Fibroblast of pulmonary artery (primary cell): ENCODE measurements at regions not wholly inside any gene's neighbourhood (a gene's known extent, or its start where the extent isn't known, plus 50 kb on each side); places are given as distances from the start of the nearest gene placed in this dataset.

Source experiments
- DNase-seq: peaks from one replicate; pipeline ENCODE4 v3.0.0-alpha.2; 2010; ENCODE audit warnings: low read depth
- H3K4me3 ChIP-seq: replicated peaks from 2 replicates; pipeline ENCODE4 v1.5.1; 2011; ENCODE audit warnings: low read depth, mild to moderate bottlenecking, control low read depth, low read length, moderate library complexity
- TF ChIP-seq, protein P1 (sequence below): IDR thresholded peaks from 2 replicates; pipeline ENCODE4 v1.5.1; 2011; ENCODE audit warnings: mild to moderate bottlenecking, control low read depth, low read length, inconsistent platforms; ENCODE audit errors: missing control alignments

DNA sequence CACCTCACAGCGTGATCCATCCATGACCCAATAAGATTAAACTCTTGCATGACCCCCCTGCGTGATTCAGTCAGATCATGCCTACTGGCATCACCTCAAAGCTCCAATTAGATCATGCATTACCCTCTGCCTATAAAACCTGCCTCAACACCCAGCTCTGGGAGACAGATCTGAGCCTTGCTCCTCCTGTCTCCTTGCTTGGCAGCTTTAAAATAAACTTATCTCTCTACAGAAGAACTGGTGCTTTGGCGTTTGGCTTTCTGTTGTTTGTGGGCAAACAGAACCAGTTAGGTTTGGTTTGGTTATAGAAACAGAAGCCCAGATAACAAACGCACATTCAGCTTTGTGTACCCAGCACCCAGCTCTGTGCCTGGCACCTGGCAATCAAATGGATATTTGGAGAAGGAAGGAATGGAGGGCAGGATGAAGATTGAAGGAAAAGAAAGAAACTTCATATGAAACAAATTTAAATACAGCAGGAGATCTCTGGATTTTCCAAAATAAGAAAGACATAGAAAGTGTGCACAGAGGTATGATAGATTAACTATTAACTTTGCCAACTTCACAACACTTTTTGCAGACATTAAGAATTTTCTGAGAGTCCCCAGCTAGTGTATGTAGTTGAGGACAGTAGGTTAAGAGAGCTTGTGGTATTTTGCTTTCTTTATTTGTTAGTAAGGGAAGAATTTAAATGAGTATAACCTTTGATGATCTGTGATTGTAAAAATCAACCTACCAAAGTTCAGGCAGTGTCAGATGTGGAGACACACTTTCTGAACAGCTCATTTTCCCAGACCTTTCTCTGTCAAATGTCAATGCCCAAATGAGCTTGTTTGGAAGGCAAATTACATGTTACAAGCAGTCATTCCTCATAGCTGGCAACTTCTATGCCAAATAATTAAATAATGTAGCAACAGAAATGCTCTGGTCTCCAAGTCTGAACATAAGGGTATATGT is 102.1 kb upstream of the ASTN2 start:
- no peak overlapping the region for H3K4me3 ChIP-seq
- DNase-seq, result no peak
- TF ChIP-seq, protein P1, sequence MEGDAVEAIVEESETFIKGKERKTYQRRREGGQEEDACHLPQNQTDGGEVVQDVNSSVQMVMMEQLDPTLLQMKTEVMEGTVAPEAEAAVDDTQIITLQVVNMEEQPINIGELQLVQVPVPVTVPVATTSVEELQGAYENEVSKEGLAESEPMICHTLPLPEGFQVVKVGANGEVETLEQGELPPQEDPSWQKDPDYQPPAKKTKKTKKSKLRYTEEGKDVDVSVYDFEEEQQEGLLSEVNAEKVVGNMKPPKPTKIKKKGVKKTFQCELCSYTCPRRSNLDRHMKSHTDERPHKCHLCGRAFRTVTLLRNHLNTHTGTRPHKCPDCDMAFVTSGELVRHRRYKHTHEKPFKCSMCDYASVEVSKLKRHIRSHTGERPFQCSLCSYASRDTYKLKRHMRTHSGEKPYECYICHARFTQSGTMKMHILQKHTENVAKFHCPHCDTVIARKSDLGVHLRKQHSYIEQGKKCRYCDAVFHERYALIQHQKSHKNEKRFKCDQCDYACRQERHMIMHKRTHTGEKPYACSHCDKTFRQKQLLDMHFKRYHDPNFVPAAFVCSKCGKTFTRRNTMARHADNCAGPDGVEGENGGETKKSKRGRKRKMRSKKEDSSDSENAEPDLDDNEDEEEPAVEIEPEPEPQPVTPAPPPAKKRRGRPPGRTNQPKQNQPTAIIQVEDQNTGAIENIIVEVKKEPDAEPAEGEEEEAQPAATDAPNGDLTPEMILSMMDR, result no peak

DNA sequence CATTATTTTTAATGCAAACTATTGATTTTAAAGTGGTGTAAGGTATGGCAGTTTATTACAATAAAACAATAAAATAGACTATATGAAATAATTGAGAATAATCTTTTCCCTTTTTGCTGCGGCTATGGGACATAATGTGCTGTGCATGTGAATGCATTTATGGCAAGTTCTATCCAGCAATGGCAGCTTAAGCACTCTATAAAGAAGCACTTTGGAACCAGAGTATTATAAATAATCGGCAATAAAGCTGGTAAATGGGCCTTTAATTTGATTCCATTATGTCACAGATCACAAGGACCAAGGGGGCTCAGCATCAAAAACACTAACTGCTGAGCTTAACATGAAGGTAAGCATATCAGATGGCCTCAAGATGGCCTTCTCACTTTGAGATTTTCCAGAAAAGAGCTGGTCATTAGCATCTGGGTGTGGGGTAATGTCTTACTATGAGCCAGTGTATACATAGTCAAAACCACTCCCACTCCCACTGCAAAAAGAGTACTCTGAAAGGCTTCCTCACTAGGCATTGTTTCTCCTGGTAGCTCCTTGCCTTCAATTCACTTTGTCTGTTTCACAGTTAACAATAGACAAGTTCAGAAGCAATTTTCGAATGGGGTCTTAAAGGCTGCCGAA is 97.1 kb upstream of the ASTN2 start:
- TF ChIP-seq, protein P1, result no peak
- no peak for DNase-seq
- H3K4me3 ChIP-seq, result no peak overlapping the region

DNA sequence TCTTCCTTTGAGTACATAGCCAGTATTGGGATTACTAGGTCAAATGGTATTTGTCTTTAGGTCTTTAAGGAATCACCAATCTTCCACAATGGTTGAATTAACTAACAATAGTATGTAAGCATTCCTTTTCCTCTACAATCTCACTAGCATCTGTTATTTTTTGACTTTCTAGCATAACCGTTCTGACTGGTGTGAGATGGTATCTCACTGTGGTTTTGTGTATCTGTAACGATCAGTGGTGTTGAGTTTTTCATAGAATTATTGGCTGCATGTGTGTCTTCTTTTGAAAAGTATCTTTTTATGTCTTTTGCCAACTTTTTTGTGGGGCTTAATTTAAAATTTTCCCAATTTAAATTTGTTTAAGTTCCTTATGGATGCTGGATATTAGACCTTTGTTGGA is 81.5 kb upstream of the ASTN2 start:
- DNase-seq, result no peak
- TF ChIP-seq, protein P1, result no peak
- H3K4me3 ChIP-seq, result no peak overlapping the region

DNA sequence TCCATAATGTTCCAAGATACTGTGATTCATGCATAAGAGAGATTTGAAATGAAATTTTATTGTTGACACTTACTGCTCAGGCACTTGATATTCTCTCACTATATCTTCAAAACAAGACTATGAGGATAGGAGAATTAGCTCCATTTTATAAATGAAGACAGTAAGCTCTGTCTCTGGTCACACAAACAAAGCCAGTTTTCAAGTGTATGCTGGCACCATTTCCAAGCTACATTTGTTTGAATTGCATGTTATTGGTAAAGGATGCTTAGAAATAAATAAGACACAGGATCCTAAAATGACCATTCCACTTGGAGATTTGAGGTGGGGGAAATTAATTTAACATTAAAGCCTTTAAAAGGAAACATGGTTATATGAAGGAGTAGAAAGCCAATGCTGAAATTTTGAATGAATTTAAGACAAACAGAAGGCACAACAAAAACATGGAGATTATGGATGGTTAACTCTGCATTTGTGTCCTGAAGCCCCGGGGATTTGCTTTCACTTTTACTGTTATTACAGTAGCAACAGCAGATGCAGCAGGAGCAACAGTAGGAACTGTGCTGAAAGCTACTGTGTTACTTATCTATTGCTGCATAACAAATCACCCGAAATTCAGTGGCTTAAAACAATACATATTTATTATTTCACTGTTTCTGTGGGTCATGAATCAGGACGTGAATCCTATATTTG is 79.7 kb upstream of the ASTN2 start:
- TF ChIP-seq, protein P1, result no peak
- H3K4me3 ChIP-seq, result no peak overlapping the region

DNA sequence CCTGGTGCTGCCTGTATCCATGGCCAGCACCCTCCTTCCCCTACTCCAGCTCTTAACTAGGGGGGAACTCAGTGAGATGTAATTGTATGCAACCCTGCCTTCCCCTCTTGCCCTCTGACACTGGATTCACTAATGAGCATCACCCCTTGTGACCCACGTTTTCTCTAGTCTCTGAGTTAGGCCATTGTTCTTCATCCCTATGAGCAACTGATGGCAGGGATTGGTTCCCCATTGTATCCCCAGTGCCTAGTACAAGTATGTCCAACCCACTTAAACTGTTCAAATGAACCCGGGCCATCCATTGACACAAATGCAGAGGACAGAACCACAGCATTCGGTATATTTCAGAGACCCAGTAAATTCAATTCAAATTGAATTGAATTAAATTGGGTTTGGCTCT is 77.6 kb upstream of the ASTN2 start:
- TF ChIP-seq, protein P1, result no peak
- no peak overlapping the region for H3K4me3 ChIP-seq
- no peak for DNase-seq

More for the DNA sequence above, 79.7 kb upstream of the ASTN2 start:
- DNase-seq, result no peak

DNA sequence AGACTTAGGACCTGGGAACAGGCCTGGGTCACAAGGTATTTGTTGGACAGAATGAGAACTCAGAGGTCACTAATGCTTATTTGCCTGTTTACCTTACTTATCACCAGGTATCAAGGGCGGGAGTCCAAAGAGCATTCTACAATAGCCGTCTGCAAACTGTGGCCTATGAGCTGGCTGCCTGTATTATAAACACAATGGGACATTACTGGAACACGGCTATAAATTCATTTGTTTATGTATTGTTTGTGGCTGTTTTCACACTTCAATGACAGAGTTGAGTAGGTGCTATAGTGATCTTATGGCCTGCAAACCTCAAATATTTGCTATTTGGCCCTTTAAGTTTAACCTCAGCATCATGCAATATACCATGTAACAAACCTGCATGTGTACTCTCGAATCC is 76.6 kb upstream of the ASTN2 start:
- DNase-seq, result no peak
- no peak overlapping the region for H3K4me3 ChIP-seq
- TF ChIP-seq, protein P1, result no peak
